ENCODE measurements at regions not wholly inside any gene's neighbourhood (a gene's known extent, or its start where the extent isn't known, plus 50 kb on each side); places are given as distances from the start of the nearest gene placed in this dataset.

DNA sequence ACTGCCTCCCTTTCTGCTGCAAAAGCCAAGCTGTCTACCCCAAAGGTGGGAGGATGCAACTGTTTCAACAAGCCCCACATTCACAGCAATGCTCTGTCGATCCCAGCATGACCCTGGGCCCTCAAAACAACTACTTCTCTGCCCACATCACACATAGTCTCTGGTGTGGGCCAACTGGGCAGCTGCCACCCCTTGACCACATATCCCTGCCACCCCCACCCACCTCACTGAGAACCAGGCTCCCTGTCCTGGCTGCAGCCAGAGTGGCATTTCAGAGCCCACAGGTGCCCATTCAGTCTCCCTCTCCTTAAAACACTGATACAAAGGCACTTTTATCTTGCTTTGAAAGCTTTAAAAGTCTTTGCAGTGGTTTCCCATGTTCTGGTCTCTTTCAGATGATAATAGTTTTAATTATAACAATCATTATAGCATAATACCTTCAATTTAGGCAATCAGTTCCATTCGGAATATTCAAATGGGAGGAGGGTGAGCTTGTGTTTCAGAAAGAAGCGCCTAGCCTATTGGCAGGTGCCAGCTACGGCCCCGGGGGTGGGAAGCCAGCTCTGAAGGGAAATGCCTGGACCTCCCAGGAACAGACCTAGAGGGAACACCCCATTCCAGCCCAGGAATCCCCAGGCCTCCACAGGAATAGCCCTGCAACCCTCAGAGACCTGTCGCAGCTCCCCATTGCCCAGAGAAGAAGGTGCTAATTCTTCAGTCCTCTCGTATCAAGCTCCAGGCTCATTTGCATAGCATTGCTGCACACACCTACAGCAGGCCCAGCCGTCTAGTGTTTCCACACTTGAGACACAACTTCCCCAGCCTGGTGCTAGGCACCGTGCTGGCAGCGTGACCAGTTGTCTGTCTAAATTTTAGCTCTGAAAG, 90.8 kb downstream of the C5orf15 start:
- Histone ChIP-seq H3K36me3 (no peaks in the 10 kb centered on the region), H3K27ac (no peak overlapping the region), H3K27me3 (replicated peaks; ENCODE audit: insufficient read depth) (peaks cover 3% of the 10 kb centered on the region), H3K9me3 (no peaks in the 10 kb centered on the region), H3K4me3 (no peak overlapping the region), H3K4me1 (replicated peaks) (no peaks in the 10 kb centered on the region)
- WGBS = 87% methylated on average over 10 of the region's 10 CpGs
- intact Hi-C loops (cut with DNase I) = no loop called here
- TF ChIP-seq POLR2AphosphoS5 (IDR thresholded peaks at IDR 0.05) (no peak), POLR2A (IDR thresholded peaks at IDR 0.05) (no peak)
- TF ChIP-seq, protein P1, sequence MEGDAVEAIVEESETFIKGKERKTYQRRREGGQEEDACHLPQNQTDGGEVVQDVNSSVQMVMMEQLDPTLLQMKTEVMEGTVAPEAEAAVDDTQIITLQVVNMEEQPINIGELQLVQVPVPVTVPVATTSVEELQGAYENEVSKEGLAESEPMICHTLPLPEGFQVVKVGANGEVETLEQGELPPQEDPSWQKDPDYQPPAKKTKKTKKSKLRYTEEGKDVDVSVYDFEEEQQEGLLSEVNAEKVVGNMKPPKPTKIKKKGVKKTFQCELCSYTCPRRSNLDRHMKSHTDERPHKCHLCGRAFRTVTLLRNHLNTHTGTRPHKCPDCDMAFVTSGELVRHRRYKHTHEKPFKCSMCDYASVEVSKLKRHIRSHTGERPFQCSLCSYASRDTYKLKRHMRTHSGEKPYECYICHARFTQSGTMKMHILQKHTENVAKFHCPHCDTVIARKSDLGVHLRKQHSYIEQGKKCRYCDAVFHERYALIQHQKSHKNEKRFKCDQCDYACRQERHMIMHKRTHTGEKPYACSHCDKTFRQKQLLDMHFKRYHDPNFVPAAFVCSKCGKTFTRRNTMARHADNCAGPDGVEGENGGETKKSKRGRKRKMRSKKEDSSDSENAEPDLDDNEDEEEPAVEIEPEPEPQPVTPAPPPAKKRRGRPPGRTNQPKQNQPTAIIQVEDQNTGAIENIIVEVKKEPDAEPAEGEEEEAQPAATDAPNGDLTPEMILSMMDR (IDR thresholded peaks at IDR 0.05) = no peak
- no peak for DNase-seq (ENCODE audit: low spot score)

DNA sequence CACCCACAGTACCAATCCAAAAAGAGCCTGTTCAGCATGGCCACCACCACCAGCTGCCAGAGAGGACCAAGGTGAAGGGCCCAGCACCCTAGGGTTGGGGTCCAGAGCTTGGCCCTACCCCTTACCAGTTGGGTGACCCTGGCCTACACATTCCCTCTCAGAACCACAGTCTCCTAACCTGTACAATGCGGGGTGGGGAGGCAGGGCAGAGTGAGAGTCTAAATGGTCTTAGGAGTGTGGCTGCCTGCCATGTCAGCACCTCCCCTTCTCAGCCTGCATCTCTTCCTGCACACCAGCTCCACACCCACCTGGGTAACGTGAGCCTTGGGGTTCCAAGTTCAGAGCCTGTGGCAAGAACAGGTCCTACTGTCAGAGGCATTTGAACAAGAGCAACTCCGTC, 92.2 kb downstream of the C5orf15 start:
- H3K27me3 ChIP-seq (replicated peaks; ENCODE audit: insufficient read depth) = peaks cover 3% of the 10 kb centered on the region
- no peak overlapping the region for H3K4me3 ChIP-seq
- TF ChIP-seq POLR2AphosphoS5 (IDR thresholded peaks at IDR 0.05) = no peak
- TF ChIP-seq, protein P1 (IDR thresholded peaks at IDR 0.05) = no peak
- TF ChIP-seq POLR2A (IDR thresholded peaks at IDR 0.05) = no peak
- intact Hi-C loops (cut with DNase I) = no loop called here
- no peaks in the 10 kb centered on the region for H3K4me1 ChIP-seq (replicated peaks)
- H3K36me3 ChIP-seq = no peaks in the 10 kb centered on the region
- 94% methylated on average over 3 of the region's 3 CpGs for WGBS
- no peak overlapping the region for H3K27ac ChIP-seq
- no peak for DNase-seq (ENCODE audit: low spot score)
- H3K9me3 ChIP-seq = no peaks in the 10 kb centered on the region

DNA sequence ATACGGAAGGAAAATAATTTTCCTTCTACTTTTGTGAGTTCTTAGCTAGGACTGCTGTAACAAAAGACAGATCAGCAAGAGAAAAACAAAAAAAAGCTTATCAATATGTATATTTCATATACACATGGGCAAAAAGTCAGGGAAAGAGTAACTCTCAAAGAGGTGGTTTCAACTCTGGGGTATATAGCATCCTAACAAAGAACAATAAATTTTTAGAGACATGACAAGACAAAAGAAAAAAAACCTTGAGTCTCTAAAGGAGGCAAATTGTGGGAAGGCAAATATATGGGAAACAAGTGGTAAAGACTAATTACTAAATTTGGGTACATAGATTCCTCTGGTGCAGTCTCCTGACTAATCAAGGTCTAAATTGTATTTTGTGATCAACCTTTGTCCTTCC, 93.2 kb downstream of the C5orf15 start:
- Histone ChIP-seq H3K27me3 (replicated peaks; ENCODE audit: insufficient read depth) (peaks cover 3% of the 10 kb centered on the region), H3K36me3 (no peaks in the 10 kb centered on the region), H3K4me3 (no peak overlapping the region), H3K4me1 (replicated peaks) (peaks cover 1% of the 10 kb centered on the region), H3K27ac (no peak overlapping the region), H3K9me3 (no peaks in the 10 kb centered on the region)
- no peak for TF ChIP-seq POLR2AphosphoS5 (IDR thresholded peaks at IDR 0.05)
- TF ChIP-seq, protein P1 (IDR thresholded peaks at IDR 0.05) = no peak
- no peak for TF ChIP-seq POLR2A (IDR thresholded peaks at IDR 0.05)
- intact Hi-C loops (cut with DNase I) = no loop called here
- DNase-seq (ENCODE audit: low spot score) = no peak
- WGBS = 95% methylated on average over 1 of the region's 1 CpG

DNA sequence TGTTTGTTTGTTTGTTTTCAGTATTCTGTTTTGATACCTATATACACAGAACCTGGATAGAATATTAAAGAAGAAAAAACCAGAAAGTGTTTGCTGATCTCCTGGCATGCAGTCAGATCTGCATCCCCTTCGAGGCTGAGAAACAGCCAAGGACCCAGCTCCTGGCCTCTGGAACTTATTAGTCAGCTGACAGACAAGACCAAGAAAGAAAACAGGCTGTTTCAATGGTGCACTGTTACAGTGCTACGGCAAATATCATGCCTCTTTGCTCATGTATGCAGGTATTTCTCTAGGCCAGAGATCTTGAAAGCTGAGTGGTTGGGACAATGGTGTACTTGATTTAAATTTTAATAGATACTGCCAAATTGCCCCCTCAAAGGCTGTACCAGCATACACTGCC, 95.0 kb downstream of the C5orf15 start:
- no peak overlapping the region for H3K27ac ChIP-seq
- H3K9me3 ChIP-seq = no peaks in the 10 kb centered on the region
- intact Hi-C loops (cut with DNase I) = no loop called here
- H3K27me3 ChIP-seq (replicated peaks; ENCODE audit: insufficient read depth) = no peaks in the 10 kb centered on the region
- no peaks in the 10 kb centered on the region for H3K36me3 ChIP-seq
- H3K4me3 ChIP-seq = no peak overlapping the region
- DNase-seq (ENCODE audit: low spot score) = no peak
- H3K4me1 ChIP-seq (replicated peaks) = peaks cover 3% of the 10 kb centered on the region
- WGBS = 51% methylated on average over 2 of the region's 2 CpGs
- TF ChIP-seq, protein P1 (IDR thresholded peaks at IDR 0.05) = no peak
- TF ChIP-seq POLR2AphosphoS5 (IDR thresholded peaks at IDR 0.05) (no peak), POLR2A (IDR thresholded peaks at IDR 0.05) (no peak)

DNA sequence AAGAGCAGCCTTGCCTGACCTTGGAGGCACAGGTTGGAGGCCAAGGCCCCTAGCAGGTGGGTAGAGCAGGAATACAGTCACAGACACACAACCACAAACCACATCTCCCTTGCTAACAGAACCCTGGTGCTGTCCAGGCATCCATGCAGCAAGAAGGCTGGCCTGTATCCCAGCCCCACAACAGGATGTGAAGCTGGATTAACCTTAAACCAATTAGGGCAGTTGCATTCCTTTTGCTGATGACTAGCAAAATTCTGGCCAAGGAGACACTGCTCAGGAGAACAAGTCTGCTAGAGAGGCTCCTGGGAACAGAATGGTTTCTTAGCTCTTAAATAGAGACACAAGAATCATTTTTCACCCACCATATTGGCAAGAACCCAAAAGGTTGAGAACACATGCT, 97.8 kb downstream of the C5orf15 start:
- Histone ChIP-seq H3K36me3 (no peaks in the 10 kb centered on the region), H3K9me3 (no peaks in the 10 kb centered on the region), H3K27ac (no peak overlapping the region), H3K4me3 (no peak overlapping the region), H3K27me3 (replicated peaks; ENCODE audit: insufficient read depth) (no peaks in the 10 kb centered on the region), H3K4me1 (replicated peaks) (peaks cover 3% of the 10 kb centered on the region)
- no peak for DNase-seq (ENCODE audit: low spot score)
- no peak for TF ChIP-seq POLR2AphosphoS5 (IDR thresholded peaks at IDR 0.05)
- TF ChIP-seq, protein P1 (IDR thresholded peaks at IDR 0.05) = no peak
- no peak for TF ChIP-seq POLR2A (IDR thresholded peaks at IDR 0.05)
- intact Hi-C loops (cut with DNase I) = no loop called here

Measured in prostate gland (tissue), 2 donors.